ENCODE measurements at regions not wholly inside any gene's neighbourhood (a gene's known extent, or its start where the extent isn't known, plus 50 kb on each side); places are given as distances from the start of the nearest gene placed in this dataset.

- Histone ChIP-seq H4K5ac (ENCODE audit: insufficient read length, low read depth, low read length) (no peak overlapping the region), H3K23ac (ENCODE audit: insufficient read length, low read depth, low read length) (no peak overlapping the region), H3K18ac (ENCODE audit: insufficient read length, low read depth, low read length) (no peak overlapping the region), H2AK5ac (ENCODE audit: insufficient read length, low read length) (no peak overlapping the region), H4K91ac (ENCODE audit: insufficient read length, low read depth, low read length) (no peak overlapping the region), H2BK120ac (ENCODE audit: low read depth, low read length, poor library complexity, severe bottlenecking) (no peak overlapping the region), H2BK20ac (ENCODE audit: low read depth, low read length, poor library complexity, severe bottlenecking) (no peak overlapping the region), H2BK15ac (ENCODE audit: low read depth, low read length) (no peak overlapping the region), H2AFZ (ENCODE audit: low read length) (no peak overlapping the region), H3K9me3 (ENCODE audit: control insufficient read depth, low read depth, low read length) (no peaks in the 10 kb centered on the region), H3K9ac (ENCODE audit: extremely low read depth, insufficient read length, low read length) (no peak overlapping the region), H3K4me2 (ENCODE audit: insufficient read depth, insufficient read length, low read length) (no peak overlapping the region), H3K56ac (ENCODE audit: insufficient read length, low read depth, low read length) (no peak overlapping the region), H3K79me2 (ENCODE audit: insufficient read depth, low read length) (no peaks in the 10 kb centered on the region), H4K20me1 (ENCODE audit: control insufficient read depth, insufficient read depth, insufficient read length) (no peaks in the 10 kb centered on the region), H3K14ac (ENCODE audit: insufficient read depth, low read length) (no peak overlapping the region), H3K4ac (ENCODE audit: low read depth, low read length) (no peak overlapping the region), H4K8ac (replicated peaks; ENCODE audit: insufficient read length, low read depth, low read length) (no peak overlapping the region), H2BK12ac (ENCODE audit: insufficient read length, low read depth, low read length) (no peak overlapping the region), H3T11ph (ENCODE audit: low read length) (no peak overlapping the region), H3K79me1 (ENCODE audit: insufficient read depth, low read depth, low read length, poor library complexity, severe bottlenecking) (no peaks in the 10 kb centered on the region), H3K27ac (ENCODE audit: insufficient read length, low read depth, low read length) (no peak overlapping the region), H3K27me3 (ENCODE audit: insufficient read depth, low read length) (no peaks in the 10 kb centered on the region), H3K23me2 (ENCODE audit: insufficient read length, low read depth, low read length, poor library complexity, severe bottlenecking) (no peaks in the 10 kb centered on the region), H3K4me1 (ENCODE audit: insufficient read depth, low read length) (no peaks in the 10 kb centered on the region), H2BK5ac (ENCODE audit: insufficient read length, low read length) (no peak overlapping the region)
- H3K27ac Mint-ChIP-seq: no peak overlapping the region
- no peaks in the 10 kb centered on the region for H3K27me3 Mint-ChIP-seq (ENCODE audit: low read depth)
- H3K36me3 Mint-ChIP-seq (ENCODE audit: insufficient read depth in 1 of 3, low read depth in 3 of 3): no peaks in the 10 kb centered on the region
- peaks cover 16 to 18% of the 10 kb centered on the region in 2 experiments for H3K4me1 Mint-ChIP-seq
- no peak overlapping the region for H3K4me3 Mint-ChIP-seq
- no peaks in the 10 kb centered on the region for H3K9me3 Mint-ChIP-seq
- DNase-seq: no peak
- TF ChIP-seq, protein P1, sequence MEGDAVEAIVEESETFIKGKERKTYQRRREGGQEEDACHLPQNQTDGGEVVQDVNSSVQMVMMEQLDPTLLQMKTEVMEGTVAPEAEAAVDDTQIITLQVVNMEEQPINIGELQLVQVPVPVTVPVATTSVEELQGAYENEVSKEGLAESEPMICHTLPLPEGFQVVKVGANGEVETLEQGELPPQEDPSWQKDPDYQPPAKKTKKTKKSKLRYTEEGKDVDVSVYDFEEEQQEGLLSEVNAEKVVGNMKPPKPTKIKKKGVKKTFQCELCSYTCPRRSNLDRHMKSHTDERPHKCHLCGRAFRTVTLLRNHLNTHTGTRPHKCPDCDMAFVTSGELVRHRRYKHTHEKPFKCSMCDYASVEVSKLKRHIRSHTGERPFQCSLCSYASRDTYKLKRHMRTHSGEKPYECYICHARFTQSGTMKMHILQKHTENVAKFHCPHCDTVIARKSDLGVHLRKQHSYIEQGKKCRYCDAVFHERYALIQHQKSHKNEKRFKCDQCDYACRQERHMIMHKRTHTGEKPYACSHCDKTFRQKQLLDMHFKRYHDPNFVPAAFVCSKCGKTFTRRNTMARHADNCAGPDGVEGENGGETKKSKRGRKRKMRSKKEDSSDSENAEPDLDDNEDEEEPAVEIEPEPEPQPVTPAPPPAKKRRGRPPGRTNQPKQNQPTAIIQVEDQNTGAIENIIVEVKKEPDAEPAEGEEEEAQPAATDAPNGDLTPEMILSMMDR (conservative IDR thresholded peaks at IDR 0.05): no peak
Observed at GRCh38 chr3:22249658-22250057, 498.6 kb upstream of the ZNF385D start.
